Inferior parietal cortex (tissue), 1 donor: ENCODE measurements at regions not wholly inside any gene's neighbourhood (a gene's known extent, or its start where the extent isn't known, plus 50 kb on each side); places are given as distances from the start of the nearest gene placed in this dataset.
"Not testable (repeated sequence)": the region's sequence is repeated elsewhere in the genome, so short reads cannot be mapped to it uniquely, and the experiment has no call there.

Experiments
- DNase-seq: peaks from one replicate; pipeline ENCODE4 v3.0.0-alpha.2; 2016; ENCODE audit errors: extremely low spot score

DNA sequence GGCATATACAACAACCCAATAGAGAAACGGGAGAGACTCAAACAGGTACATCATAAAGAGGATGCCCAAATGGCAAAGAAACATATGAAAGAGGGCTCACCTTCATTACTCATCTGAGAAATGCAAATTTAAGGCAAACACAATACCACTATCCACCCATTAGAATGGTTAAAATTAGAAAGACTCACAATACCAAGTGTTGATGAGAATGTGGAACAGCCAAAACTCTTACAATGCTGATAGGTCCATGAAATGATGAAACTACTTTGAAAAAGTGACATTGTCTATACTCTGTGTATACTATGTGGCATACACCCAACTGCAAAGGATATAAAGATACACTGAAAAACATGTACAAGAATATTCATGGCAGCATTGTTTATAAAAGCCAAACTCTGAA, 96.2 kb upstream of the TSHZ3 start:
- no peak for DNase-seq

DNA sequence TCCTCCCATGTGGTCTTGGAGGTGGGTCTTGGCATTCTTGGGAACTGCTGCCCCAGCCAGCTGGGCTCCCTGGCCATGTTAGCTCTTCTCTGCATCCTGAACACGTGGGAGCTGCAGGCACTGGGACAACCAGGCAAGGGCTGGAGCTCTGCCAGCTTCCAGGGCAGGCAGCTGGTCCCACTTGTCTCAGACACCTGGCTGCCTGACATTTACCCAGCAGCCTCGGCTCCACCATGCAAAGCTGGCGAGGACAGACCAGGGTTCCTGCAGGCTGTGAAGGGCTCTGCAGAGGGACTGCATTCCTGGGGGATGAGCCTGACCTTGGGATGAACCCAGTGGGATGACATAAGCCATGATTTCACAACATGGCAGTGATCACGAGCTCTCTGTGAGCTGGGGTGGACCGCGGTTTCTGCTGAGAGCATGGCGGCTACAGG, 99.0 kb upstream of the TSHZ3 start:
- DNase-seq, result no peak

DNA sequence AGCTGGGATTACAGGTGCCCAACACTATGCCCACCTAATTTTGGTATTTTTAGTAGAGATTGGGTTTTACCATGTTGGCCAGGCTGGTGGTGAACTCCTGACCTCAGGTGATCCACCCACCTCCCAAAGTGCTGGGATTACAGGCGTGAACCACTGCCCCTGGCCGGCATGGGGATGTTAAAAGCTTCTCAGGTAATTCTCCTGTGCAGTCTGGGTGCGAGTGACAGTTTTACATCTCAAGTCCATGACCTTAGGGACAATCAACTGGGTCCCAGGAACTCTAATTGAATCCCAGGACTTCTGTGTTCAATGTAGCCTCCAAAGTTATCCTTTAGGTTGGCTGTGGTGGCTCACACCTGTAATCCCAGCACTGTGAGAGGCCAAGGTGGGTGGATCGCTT, 100.1 kb upstream of the TSHZ3 start:
- no peak for DNase-seq

DNA sequence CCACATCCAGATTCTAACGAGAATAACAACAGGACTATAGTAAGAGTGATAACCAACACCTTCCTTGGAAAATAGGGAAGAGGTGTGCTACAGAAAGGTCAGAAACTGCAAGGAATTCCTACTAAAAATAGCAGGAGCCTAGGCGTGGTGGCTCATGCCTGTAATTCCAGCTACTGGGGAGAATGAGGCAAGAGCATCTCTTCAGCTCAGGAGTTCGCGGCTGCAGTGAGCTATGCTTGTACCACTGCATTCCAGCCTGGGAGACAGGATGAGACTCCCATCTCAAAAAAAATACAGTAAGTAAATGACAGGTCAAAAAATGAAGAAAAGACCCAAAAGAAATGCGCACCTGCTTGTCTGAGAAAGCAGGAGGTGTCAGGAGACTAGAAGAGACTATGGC, 101.5 kb upstream of the TSHZ3 start:
- DNase-seq, result no peak

DNA sequence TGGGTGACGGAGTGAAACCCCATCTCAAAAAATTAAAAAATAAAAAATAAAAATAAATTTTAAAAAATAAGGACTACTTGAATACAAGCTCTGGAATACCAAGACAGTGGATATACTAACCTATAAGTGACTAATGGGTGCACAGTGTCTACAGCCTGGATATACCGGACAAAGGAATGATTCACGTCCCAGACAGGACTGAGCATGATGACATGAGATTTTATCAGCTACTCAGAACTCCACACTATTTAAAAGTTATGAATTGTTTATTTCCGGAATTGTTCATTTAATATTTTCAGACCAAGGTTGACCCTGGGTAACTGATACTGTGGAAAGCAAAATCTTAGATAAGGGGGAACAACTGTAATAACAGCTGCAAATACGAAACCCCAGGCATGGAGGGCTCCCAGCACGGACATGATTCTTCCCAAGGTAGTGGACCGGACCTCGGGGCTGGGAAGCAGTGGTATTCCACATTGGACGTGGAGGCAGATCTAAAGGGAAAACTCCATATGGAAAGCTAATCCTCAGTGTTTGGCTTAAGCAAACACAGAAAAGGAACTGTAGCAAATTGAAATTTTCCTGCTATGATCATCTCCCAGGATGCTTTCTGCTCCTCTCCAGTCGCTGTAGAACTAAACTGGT, 102.6 kb upstream of the TSHZ3 start:
- DNase-seq, result no peak

DNA sequence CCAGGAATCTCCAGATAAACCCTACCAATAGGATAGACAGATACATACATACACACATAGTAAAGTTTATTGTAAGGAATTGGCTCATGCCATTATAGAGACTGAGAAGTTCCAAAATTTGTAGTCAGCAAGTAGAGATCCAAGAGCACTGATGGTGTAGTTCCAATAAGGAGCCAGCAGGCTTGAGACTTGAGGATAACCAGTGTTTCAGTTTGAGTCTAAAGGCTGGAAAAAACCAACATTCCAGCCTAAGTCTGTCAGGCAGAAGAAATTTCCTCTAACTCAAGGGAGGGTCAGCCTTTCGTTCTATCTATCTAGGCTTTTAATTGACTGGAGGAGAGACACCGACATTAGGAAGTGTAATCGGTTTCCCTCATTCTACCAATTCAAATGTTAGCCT, 110.2 kb upstream of the TSHZ3 start:
- DNase-seq, result no peak

DNA sequence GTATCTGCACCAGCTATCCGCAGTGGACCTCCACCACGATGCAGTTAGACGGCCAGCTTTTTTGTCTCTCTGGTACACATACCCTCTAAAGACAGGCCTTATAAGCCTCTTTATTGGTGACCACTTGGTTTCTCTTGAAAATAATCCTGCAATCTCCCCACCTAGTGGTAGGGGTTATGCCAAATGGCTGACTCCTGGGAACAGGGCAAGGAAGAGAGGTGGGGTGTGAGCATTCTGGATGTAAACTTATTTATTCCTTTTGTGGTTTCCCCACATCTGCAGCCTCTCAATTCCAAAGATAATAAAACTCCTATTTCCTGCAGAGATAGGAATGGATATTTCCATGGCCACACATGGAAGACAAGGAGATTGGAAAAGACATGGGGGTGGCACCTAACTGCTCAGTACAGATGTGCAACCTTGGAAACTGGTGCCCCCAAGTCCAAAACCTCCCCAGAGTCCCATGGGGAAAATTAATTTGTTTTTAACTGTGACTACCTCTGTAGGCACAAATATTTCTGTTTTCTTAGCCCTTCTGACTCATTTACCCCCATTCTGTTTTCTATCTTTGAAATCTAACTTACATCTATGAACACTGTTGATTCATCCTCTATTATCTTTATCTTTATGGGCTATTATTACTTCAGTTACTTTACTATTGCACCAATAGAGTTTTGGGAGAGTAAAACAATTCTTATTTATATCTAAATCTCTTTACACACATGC, 112.7 kb upstream of the TSHZ3 start:
- no peak for DNase-seq

DNA sequence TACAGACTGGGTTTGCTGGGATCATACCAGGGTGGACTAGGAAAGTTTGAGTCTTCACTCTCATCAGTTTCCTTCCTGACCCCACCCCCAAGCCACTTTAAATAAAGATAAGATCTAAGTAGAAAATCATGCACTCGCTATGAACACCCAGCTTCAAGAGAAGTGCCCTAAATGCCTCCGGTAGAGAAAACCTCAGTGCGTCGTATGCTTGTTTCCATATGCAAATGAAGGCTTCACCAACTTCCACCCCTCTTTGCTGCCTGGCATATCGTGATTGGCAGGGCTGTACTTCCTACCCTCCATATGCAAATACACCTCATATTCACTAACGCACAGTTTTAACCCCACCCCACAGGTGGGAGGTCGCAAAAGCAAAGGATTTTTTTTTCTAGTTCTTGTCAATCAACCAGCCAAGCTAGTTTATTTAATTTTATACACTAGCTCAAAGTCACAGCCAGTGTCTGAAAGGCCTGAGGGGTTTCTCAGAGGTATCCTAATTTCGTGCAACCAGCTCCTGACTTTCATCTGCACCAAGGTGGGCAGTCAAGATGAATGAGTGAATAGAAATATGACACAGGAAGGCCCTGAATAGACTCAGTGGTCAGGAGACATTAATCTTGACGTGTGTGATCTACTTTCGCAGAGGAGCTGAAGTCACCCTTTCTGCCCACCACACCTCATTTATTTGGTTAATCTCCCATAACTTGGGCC, 121.1 kb upstream of the TSHZ3 start:
- no peak for DNase-seq

DNA sequence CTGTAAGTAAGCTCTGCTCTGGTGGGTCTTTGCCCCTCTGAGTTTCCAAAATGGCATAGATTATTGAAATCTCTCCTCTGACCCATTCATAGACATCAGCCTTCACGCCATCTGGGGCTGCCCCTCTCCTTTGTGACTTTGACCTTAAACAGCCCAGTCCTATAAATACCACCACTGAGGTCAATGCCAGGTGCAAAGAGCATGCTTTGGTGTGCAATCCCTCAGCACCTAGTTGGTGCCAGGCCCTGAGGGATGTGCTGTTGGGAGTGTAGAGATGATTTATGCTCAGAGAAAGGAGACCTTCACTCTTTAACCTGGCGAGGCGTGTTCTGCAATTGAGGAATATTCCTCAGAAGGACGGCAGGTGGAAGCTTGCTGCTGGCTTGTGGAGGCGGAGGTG, 121.7 kb upstream of the TSHZ3 start:
- DNase-seq, result no peak

DNA sequence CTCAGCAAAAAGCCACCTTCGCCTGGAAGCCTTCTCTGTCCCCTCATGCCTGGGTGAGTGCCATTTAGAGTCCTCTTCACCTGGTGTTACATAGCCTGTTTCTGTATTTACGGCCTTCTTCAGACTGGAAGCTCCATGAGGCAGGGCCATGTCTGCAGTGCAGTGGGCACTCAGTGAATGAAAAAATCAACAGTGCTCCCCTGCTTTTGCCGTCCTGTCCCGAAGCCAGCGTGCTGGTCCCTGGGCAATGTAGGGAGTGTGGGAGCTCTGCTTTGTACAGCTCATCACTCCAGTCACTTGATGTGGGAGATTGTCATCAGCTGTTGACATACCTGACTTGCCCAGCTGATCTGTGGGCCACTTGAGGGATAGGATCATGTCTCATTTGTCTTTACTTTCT, 129.0 kb upstream of the TSHZ3 start:
- no peak for DNase-seq

DNA sequence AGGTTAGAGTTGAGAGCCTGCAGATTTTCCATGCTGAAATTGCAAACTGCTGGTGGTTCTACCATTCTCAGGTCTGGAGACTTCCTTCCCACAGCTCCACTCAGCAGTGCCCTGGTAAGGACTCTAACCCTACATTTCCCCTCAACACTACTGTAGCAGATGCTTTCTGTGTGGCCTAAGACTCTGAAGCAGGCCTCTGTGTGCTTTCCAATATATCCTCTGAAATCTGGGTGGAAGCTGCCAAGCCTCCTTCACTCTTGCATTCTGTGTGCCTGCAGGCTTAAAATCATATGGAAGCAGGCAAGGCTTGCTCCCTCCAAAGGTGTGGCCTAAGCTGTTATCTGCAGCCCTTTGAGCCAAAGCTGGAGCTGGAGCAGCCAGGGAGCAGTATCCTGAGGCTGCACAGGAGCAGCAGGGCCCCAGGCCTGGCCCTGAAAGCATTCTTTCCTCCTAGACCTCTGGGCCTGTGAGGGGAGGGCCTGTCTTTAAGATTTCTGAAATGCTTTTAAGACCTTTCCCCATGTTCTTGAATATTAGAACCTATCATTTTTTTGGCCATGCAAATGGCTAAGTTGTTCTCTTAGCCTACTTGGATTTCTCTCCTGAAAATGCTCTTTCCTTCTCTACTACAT, 134.1 kb upstream of the TSHZ3 start:
- DNase-seq, result no peak

DNA sequence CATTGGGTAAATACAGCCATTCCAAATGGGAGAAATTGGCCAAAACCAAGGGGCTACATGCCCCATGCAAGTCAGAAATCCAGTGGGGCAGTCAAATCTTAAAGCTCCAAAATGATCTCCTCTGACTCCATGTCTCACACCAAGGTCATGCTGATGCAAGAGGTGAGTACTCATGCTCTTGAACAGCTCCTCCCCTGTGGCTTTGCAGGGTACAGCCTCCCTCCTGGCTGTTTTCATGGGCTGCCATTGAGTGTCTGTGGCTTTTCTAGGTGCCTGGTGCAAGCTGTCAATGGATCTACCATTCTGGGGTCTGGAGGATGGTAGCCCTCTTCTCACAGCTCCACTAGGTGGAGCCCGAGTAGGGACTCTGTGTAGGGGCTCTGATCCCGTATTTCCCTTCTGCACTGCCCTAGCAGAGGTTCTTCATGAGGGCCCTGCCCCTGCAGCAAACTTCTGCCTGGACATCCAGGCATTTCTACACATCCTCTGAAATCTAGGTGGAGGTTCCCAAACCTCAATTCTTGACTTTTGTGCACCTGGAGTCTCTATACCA, 135.7 kb upstream of the TSHZ3 start:
- DNase-seq, result not testable (repeated sequence)

DNA sequence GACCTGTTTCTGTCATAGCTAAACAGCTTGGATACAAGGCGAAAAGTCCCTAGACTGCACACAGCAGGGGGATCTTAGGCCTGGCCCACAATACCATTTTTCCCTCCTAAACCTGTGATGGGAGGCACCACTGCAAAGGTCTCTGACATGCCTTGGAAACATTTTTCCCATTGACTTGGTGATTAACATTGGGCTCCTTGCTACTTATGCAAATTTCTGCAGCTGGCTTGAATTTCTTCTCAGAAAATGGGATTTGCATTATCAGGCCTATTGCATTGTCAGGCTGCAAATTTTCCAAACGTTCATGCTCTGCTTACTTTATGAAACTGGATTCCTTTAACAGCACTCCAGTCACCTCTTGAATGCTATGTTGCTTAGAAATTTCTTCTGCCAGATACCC, 136.2 kb upstream of the TSHZ3 start:
- DNase-seq, result no peak

DNA sequence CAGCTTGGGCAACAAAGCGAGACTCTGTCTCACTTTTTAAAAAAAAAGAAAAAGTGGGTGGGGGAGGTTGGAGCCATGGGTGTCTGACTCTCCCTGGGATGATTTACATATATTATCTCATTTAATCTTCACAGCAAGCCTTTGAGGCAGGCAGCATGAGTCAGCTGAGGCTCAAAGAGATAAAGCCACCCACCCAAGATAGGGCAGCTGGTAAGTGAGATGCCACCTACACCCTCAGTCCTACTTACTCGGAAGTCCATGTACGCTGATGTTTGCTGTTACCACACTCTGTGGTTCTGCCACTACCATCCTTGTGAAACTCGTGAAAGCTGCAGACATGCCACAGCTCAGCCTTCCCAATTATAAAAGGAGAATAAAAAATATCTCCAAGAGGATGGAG, 142.0 kb upstream of the TSHZ3 start:
- peak; percentile 17 for DNase-seq

DNA sequence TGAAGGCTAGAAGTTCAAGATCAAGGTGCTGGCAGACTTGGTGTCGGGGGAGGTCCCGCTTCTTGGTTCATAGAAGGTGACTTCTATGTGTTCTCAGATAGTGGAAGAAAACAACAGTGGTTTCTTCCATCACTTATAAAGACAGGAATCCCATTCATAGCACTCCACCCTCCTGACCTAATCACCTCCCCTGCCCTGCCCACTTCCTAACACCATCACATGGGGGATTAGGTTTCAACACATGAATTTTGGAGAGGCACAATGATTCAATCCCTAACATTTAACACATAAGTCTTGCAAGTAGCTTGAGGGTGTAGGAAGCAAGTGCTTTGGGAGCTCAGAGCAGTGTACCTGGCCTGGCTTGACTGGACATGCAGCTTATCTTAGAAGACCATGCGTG, 142.8 kb upstream of the TSHZ3 start:
- DNase-seq, result no peak

DNA sequence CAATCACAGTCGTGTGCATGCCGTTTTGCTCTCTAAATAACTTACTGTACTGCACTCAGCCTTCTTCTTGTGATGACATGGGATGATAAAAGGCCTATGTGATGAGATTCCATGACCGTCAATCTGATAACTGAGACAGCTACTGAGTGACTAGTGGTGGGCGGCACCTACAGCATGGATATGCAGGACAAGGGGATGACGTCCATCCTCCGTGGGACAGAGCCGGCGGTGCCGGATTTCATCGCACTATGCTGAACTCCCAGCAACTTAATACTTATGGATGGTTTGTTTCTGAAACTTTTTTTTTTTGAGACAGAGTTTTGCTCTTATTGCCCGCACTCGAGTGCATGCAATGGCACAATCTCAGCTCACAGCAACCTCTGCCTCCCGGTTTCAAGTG, 146.8 kb upstream of the TSHZ3 start:
- DNase-seq, result no peak

DNA sequence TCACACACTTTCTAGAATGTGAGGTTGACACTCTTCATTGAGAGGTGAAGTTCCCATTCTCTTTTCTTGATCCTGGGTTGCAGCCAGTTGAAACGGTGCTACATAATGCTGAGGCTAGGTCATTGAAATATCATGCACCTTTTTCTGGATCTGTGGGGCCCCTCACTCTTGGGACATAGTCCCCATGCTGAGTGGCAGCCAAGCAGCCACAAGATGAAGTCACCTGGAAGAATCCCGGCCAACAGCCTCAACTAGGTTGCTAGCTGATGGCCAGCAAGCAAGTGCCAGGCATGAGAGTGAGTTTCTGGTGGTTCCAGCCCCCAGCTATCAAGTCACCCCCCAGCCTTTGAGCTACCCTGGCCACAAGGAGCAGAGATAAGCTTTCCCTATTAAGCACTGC, 148.5 kb upstream of the TSHZ3 start:
- no peak for DNase-seq

DNA sequence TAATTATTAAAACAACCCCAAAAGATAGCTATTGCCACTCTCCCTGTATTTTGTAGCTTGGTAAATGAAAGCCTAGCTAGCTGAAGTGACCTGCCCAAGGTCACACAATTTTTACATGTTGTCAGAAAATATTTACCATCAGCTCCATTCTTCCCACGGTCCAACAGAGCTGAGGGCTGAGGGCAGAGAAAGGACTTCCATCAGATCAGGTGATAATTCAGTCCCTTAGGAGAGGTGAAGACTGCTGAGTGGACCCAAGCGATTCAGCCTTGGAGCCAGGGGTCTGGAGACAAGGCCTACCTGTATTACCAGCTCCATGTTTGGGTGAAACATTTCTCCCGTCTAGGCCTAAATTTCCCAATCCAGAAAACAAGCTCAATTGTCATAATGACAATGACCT, 149.5 kb upstream of the TSHZ3 start:
- DNase-seq, result no peak

DNA sequence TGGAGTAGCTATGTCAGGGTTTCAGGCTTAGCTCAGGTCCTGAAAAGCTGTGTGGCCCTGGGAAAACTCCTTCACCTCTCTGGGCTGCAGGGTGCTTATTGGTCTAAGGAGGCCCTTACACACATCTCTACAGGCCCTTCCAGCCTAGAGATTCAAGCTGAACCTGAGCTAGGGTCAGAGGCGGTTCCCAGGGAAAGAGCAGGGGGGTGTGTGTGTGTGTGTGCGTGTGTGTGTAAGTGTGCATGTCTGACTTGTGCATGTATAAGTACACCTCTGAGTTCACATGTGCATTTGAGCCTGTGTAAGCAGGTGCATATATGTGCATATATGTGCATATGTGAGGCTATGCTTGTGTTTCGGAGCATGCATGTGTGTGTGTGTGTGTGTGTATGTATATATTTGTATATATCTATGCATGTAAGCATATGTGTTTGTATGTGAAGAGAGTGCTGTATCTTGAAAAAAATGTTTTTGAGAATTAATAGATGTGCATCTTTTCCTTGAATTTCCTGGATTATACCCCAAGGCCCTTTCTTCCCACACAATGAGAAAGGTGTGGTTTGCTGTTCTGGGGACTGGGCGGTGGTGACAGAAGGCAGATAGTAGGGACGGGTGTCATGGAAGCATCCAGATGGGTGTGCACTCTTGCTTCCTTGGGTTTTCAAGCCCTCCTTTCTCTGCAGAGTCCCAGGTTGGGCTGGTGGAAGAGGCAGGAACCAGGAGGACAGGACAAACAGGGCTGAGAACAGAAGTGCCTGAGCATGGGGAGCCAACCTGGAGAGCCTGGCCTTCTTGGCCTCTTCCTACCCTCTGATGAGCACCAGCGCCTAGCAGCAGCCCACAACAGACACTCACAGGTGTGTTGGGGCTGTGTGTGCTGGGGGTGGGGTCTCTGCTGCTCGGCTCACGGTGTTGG, 150.3 kb upstream of the TSHZ3 start:
- no peak for DNase-seq

DNA sequence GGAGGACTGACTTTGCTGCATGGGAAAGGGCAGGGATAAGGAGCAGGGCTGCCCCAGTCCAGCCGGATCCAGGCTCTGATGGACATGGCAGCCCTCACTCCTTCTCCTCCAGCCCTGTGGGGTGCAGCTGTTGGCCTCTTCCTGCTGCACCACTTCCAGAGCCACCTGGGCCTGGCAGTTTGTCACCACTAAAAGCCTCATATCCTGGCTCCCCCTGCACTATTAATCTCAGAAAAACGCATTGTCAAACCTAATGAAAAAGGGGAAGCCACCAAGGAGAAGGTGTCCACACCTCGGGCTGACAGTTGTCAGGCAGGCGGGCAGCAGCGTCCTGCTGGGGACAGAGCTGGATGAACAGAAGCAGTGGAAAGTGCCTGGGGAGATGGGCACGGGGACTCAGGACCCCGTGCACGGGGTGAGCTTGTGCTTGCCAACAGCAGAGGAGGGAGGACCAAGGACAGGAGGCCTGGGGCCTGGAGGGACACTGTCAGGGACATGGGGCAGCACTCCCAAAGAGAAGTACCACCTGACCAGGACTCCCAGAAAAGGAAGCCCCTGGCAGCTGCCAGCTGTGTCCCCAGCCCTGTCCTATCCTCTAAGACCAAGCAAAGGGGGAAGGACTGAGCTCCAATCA, 151.1 kb upstream of the TSHZ3 start:
- no peak for DNase-seq

DNA sequence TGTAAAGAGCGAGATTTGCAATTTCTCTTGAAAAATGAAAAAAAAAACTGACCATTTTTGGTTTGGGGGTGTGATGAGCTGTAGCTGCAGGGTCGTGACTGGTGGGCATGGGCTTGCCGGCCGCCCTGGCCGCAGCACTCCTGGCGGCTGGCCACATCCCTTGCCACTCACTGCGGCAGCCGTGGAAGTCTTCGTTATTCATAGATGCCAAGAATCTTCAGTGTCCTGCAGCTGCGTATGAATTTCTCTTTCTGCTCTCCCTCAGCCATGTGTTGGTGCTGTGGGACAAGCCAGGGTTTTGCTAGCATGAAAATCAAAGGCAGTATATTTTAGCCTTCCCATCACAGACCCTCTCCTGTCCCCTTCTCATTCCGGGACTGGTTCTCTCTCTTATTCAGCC, 151.7 kb upstream of the TSHZ3 start:
- DNase-seq, result no peak
